Neural progenitor cell (in vitro differentiated cells): ENCODE measurements at regions not wholly inside any gene's neighbourhood (a gene's known extent, or its start where the extent isn't known, plus 50 kb on each side); places are given as distances from the start of the nearest gene placed in this dataset.
"Not testable (repeated sequence)": the region's sequence is repeated elsewhere in the genome, so short reads cannot be mapped to it uniquely, and the experiment has no call there.

ENCODE experiments used
- DNase-seq: peaks from one replicate; pipeline ENCODE4 v3.0.0-alpha.2; 2016; ENCODE audit warnings: low spot score
- H2AFZ ChIP-seq: fragments of 200-600 bp; sonication (generic); replicated peaks from 2 replicates; pipeline ENCODE4 v1.6.1; 2016; ENCODE audit warnings: antibody characterized with exemption
- H3F3A ChIP-seq: fragments of 200-600 bp; sonication (generic); 2 replicates; pipeline ENCODE4 v1.6.1; 2016; ENCODE audit warnings: antibody characterized with exemption, low read depth
- H3K27ac ChIP-seq: fragments of 200-600 bp; sonication (generic); 2 replicates; pipeline ENCODE4 v1.5.1; 2016; ENCODE audit warnings: mild to moderate bottlenecking
- H3K27me3 ChIP-seq: fragments of 200-600 bp; sonication (generic); 2 replicates; pipeline ENCODE4 v1.6.1; 2016; ENCODE audit warnings: mild to moderate bottlenecking, moderate library complexity
- H3K36me3 ChIP-seq: fragments of 200-600 bp; sonication (generic); 2 replicates; pipeline ENCODE4 v1.5.1; 2016
- H3K4me1 ChIP-seq: fragments of 200-600 bp; sonication (generic); 2 replicates; pipeline ENCODE4 v1.6.1; 2016; ENCODE audit warnings: mixed run types
- H3K4me2 ChIP-seq: fragments of 200-600 bp; sonication (generic); 2 replicates; pipeline ENCODE4 v1.6.1; 2016
- H3K4me3 ChIP-seq: fragments of 200-600 bp; sonication (generic); 2 replicates; pipeline ENCODE4 v1.5.1; 2016
- H3K79me2 ChIP-seq: fragments of 200-600 bp; sonication (generic); 2 replicates; pipeline ENCODE4 v1.6.1; 2016; ENCODE audit warnings: low read depth
- H3K9ac ChIP-seq: fragments of 200-600 bp; sonication (generic); 2 replicates; pipeline ENCODE4 v1.6.1; 2016
- H3K9me3 ChIP-seq: fragments of 200-600 bp; sonication (generic); 2 replicates; pipeline ENCODE4 v1.5.1; 2016; ENCODE audit warnings: low read depth
- H4K20me1 ChIP-seq: fragments of 200-600 bp; sonication (generic); 2 replicates; pipeline ENCODE4 v1.6.1; 2016; ENCODE audit warnings: low read depth
- H3K27ac Mint-ChIP-seq: 3 replicates; pipeline ENCODE4 v1.8.0; 2021; ENCODE audit warnings: mixed read lengths
- H3K27me3 Mint-ChIP-seq: 2 replicates; pipeline ENCODE4 v1.8.0; 2022; ENCODE audit warnings: low read depth, mild to moderate bottlenecking, inconsistent platforms, moderate library complexity, mixed read lengths; ENCODE audit not compliant: insufficient read depth
- H3K36me3 Mint-ChIP-seq: 3 replicates; pipeline ENCODE4 v1.8.0; 2021; ENCODE audit warnings: mixed read lengths
- H3K4me1 Mint-ChIP-seq: 3 replicates; pipeline ENCODE4 v1.8.0; 2021; ENCODE audit warnings: mixed read lengths
- H3K4me3 Mint-ChIP-seq: 3 replicates; pipeline ENCODE4 v1.8.0; 2021; ENCODE audit warnings: mild to moderate bottlenecking, moderate library complexity, mixed read lengths
- H3K9me3 Mint-ChIP-seq: 3 replicates; pipeline ENCODE4 v1.8.0; 2020; ENCODE audit warnings: mixed read lengths
- EZH2 ChIP-seq: fragments of 200-600 bp; sonication (generic); IDR thresholded peaks from 2 replicates; pipeline ENCODE4 v1.6.1; 2017; ENCODE audit warnings: antibody characterized with exemption, mild to moderate bottlenecking, moderate library complexity
- EZH2phosphoT487 ChIP-seq: fragments of 200-600 bp; sonication (generic); IDR thresholded peaks from 2 replicates; pipeline ENCODE4 v1.6.1; 2017; ENCODE audit warnings: antibody characterized with exemption
- TF ChIP-seq, protein P1 (sequence below): fragments of 200-600 bp; sonication (generic); IDR thresholded peaks from 2 replicates; pipeline ENCODE4 v1.5.1; 2017; ENCODE audit warnings: antibody characterized with exemption, mild to moderate bottlenecking

DNA sequence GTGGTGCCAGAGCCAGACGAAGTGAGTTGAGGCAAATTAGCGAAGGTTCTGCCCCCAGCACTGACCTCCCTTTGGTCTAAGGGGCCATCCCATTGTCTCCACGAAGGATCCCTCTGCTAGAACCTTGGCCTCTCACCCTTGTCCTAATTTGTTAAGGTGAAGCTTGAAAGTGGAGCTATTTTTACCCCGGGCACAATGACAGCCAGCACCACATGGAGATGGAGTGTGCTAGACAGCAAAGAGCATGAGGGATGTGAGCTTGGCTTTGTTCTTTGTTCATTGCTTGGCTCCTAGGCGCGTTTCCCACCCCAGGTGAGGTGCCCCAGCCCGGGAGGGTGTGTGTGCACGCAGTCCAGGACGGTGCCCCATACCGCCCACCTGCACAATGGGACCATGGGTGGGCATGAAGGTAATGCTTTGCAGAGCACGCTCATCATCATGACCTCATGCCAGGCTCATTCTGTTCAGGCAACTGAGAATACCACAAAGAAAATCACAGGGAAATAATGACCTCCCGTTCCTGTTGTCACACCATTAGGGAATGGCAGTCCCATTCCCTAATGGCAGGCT is 361.0 kb upstream of the FZD8 start:
- no peaks in the 10 kb centered on the region for H3K36me3 Mint-ChIP-seq

DNA sequence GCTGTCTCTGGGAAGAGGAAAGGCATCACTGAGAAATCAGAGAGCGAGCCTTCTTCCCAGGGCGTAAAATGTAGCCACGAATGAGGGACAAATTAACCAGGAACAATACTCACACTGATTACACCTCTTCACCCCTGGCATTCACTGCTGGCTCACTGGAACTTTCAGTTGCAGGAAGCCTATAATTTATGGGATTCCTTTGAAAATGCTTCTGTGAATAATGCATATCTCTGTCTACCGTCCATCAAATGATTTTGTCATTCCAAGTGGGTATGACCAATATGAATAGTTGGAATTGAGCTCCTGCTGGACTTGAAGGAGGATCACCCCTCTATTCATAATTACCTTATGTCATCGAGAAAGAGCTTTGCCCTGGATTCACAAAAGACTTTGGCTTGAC is 360.3 kb upstream of the FZD8 start:
- no peak overlapping the region for H3K4me3 Mint-ChIP-seq
- no peaks in the 10 kb centered on the region for H3K79me2 ChIP-seq
- H3K4me3 ChIP-seq: no peak overlapping the region
- no peaks in the 10 kb centered on the region for H3K36me3 Mint-ChIP-seq
- no peak overlapping the region for H3K9ac ChIP-seq
- no peak for DNase-seq
- H3K27me3 ChIP-seq: no peaks in the 10 kb centered on the region
- H3K27ac Mint-ChIP-seq: no peak overlapping the region
- no peaks in the 10 kb centered on the region for H4K20me1 ChIP-seq
- no peaks in the 10 kb centered on the region for H3K36me3 ChIP-seq
- no peaks in the 10 kb centered on the region for H3K9me3 ChIP-seq
- no peaks in the 10 kb centered on the region for H3F3A ChIP-seq
- no peak overlapping the region for H2AFZ ChIP-seq
- no peaks in the 10 kb centered on the region for H3K4me1 Mint-ChIP-seq
- no peaks in the 10 kb centered on the region for H3K27me3 Mint-ChIP-seq
- H3K4me1 ChIP-seq: no peaks in the 10 kb centered on the region
- no peak overlapping the region for H3K27ac ChIP-seq
- no peak overlapping the region for H3K4me2 ChIP-seq
- H3K9me3 Mint-ChIP-seq: peaks cover 6% of the 10 kb centered on the region
- TF ChIP-seq EZH2 (no peak), EZH2phosphoT487 (no peak)
- TF ChIP-seq, protein P1, sequence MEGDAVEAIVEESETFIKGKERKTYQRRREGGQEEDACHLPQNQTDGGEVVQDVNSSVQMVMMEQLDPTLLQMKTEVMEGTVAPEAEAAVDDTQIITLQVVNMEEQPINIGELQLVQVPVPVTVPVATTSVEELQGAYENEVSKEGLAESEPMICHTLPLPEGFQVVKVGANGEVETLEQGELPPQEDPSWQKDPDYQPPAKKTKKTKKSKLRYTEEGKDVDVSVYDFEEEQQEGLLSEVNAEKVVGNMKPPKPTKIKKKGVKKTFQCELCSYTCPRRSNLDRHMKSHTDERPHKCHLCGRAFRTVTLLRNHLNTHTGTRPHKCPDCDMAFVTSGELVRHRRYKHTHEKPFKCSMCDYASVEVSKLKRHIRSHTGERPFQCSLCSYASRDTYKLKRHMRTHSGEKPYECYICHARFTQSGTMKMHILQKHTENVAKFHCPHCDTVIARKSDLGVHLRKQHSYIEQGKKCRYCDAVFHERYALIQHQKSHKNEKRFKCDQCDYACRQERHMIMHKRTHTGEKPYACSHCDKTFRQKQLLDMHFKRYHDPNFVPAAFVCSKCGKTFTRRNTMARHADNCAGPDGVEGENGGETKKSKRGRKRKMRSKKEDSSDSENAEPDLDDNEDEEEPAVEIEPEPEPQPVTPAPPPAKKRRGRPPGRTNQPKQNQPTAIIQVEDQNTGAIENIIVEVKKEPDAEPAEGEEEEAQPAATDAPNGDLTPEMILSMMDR: no peak

More for the DNA sequence above, 361.0 kb upstream of the FZD8 start:
- peaks cover 6% of the 10 kb centered on the region for H3K9me3 Mint-ChIP-seq
- no peaks in the 10 kb centered on the region for H3K9me3 ChIP-seq
- no peaks in the 10 kb centered on the region for H3K27me3 Mint-ChIP-seq
- H3K4me3 ChIP-seq: no peak overlapping the region
- H3K27me3 ChIP-seq: no peaks in the 10 kb centered on the region
- no peaks in the 10 kb centered on the region for H3F3A ChIP-seq
- no peaks in the 10 kb centered on the region for H3K4me1 Mint-ChIP-seq
- no peak overlapping the region for H2AFZ ChIP-seq
- no peak for TF ChIP-seq EZH2phosphoT487
- TF ChIP-seq, protein P1: no peak
- TF ChIP-seq EZH2: no peak
- H3K27ac Mint-ChIP-seq: no peak overlapping the region
- H3K9ac ChIP-seq: no peak overlapping the region
- no peaks in the 10 kb centered on the region for H4K20me1 ChIP-seq
- H3K4me2 ChIP-seq: no peak overlapping the region
- no peak for DNase-seq
- no peaks in the 10 kb centered on the region for H3K36me3 ChIP-seq
- no peaks in the 10 kb centered on the region for H3K79me2 ChIP-seq
- H3K4me3 Mint-ChIP-seq: no peak overlapping the region
- no peaks in the 10 kb centered on the region for H3K4me1 ChIP-seq
- H3K27ac ChIP-seq: no peak overlapping the region

DNA sequence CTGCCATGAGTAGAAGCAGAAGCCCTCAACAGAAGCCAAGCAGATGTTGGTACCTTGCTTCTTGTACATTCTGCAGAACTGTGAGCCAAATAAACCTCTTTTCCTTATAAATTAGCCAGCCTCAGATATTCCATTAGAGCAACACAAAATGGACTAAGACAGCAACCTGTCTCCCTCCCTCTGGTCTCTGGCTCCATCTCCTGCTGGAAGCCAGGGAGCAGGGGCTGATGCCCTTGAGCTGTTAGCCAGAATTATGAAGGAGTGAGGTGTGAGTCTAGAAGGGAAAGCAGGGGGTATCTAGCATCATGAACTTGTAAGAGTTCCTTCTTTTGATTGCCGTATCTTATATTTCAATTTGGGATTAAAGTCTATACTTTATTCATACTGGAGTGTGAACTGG is 358.7 kb upstream of the FZD8 start:
- not testable (repeated sequence) for H3K36me3 ChIP-seq, H3K27ac Mint-ChIP-seq, H3K4me1 Mint-ChIP-seq, H2AFZ ChIP-seq, DNase-seq, H3K27ac ChIP-seq, H3K27me3 ChIP-seq, H3K9me3 ChIP-seq, H3K4me1 ChIP-seq, H3K27me3 Mint-ChIP-seq, H3K9ac ChIP-seq, H3K4me2 ChIP-seq, H3K4me3 ChIP-seq, H4K20me1 ChIP-seq, H3K36me3 Mint-ChIP-seq, H3K4me3 Mint-ChIP-seq, H3F3A ChIP-seq, H3K79me2 ChIP-seq, H3K9me3 Mint-ChIP-seq

DNA sequence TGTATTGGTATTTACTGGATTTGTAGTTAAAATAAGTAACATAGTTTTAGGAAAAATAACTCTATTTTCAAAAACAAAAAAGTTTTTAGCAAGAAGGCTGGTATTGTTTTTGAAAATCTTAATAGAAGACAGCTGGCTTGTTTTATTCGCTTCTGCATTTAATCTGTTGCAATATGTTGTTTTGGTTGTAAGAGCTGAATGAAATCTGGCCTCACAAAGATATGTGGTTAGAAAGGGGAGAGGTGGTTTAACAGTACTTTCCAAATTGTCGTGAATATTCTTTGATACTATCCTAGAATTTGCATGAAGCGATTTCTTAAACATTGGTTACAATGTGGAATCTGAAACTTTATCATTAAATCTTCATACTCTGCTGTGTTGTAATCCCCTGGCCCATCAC is 355.9 kb upstream of the FZD8 start:
- no peak for TF ChIP-seq EZH2
- TF ChIP-seq EZH2phosphoT487: no peak
- TF ChIP-seq, protein P1: no peak

More for the DNA sequence above, 355.9 kb upstream of the FZD8 start:
- Histone ChIP-seq H3K4me1 (peaks cover 5% of the 10 kb centered on the region), H3K9ac (no peak overlapping the region), H3K9me3 (no peaks in the 10 kb centered on the region), H2AFZ (no peak overlapping the region), H3K4me3 (no peak overlapping the region), H3K79me2 (no peaks in the 10 kb centered on the region), H3F3A (no peaks in the 10 kb centered on the region), H3K4me2 (no peak overlapping the region), H4K20me1 (no peaks in the 10 kb centered on the region), H3K27ac (no peak overlapping the region), H3K27me3 (no peaks in the 10 kb centered on the region), H3K36me3 (no peaks in the 10 kb centered on the region)
- Mint-ChIP-seq H3K4me1 (peaks cover 5% of the 10 kb centered on the region), H3K27ac (no peak overlapping the region), H3K4me3 (no peak overlapping the region), H3K36me3 (no peaks in the 10 kb centered on the region), H3K9me3 (peaks cover 6% of the 10 kb centered on the region), H3K27me3 (peaks cover 5% of the 10 kb centered on the region)
- DNase-seq: no peak
